H9 (cell line): ENCODE measurements at regions not wholly inside any gene's neighbourhood (a gene's known extent, or its start where the extent isn't known, plus 50 kb on each side); places are given as distances from the start of the nearest gene placed in this dataset.

ENCODE experiments used
- DNase-seq: peaks from one replicate; pipeline ENCODE4 v3.0.0-alpha.2; 2017
- H2AFZ ChIP-seq: one replicate; pipeline ENCODE4 v1.6.1; 2013; ENCODE audit warnings: mild to moderate bottlenecking, low read length, control low read depth, moderate library complexity
- H2AK5ac ChIP-seq: 2 replicates; pipeline ENCODE4 v1.6.1; 2013; ENCODE audit warnings: low read length, control low read depth, mixed read lengths; ENCODE audit not compliant: insufficient read length
- H2BK120ac ChIP-seq: one replicate; pipeline ENCODE4 v1.6.1; 2013; ENCODE audit warnings: low read depth, mild to moderate bottlenecking, low read length, control low read depth, inconsistent platforms; ENCODE audit not compliant: poor library complexity, severe bottlenecking
- H2BK12ac ChIP-seq: 2 replicates; pipeline ENCODE4 v1.6.1; 2013; ENCODE audit warnings: low read length, control low read depth, mixed read lengths, low read depth; ENCODE audit not compliant: insufficient read length
- H2BK15ac ChIP-seq: 2 replicates; pipeline ENCODE4 v1.6.1; 2013; ENCODE audit warnings: low read depth, low read length, control low read depth
- H2BK20ac ChIP-seq: one replicate; pipeline ENCODE4 v1.6.1; 2013; ENCODE audit warnings: low read depth, mild to moderate bottlenecking, low read length, control low read depth, inconsistent platforms; ENCODE audit not compliant: poor library complexity, severe bottlenecking
- H2BK5ac ChIP-seq: 2 replicates; pipeline ENCODE4 v1.6.1; 2013; ENCODE audit warnings: low read length, control low read depth, mixed read lengths; ENCODE audit not compliant: insufficient read length
- H3K14ac ChIP-seq: 2 replicates; pipeline ENCODE4 v1.6.1; 2013; ENCODE audit warnings: low read length, control low read depth; ENCODE audit not compliant: insufficient read depth
- H3K18ac ChIP-seq: 2 replicates; pipeline ENCODE4 v1.6.1; 2013; ENCODE audit warnings: low read depth, mild to moderate bottlenecking, mixed read lengths, low read length, control low read depth; ENCODE audit not compliant: insufficient read length
- H3K23ac ChIP-seq: 2 replicates; pipeline ENCODE4 v1.6.1; 2013; ENCODE audit warnings: low read length, control low read depth, mixed read lengths, low read depth; ENCODE audit not compliant: insufficient read length
- H3K23me2 ChIP-seq: 2 replicates; pipeline ENCODE4 v1.6.1; 2013; ENCODE audit warnings: low read depth, mild to moderate bottlenecking, mixed read lengths, low read length, control low read depth; ENCODE audit not compliant: insufficient read length, poor library complexity, severe bottlenecking
- H3K27ac ChIP-seq: 2 replicates; pipeline ENCODE4 v1.5.1; 2013; ENCODE audit warnings: low read length, control low read depth, mixed read lengths, low read depth; ENCODE audit not compliant: insufficient read length
- H3K27me3 ChIP-seq: 2 replicates; pipeline ENCODE4 v1.6.1; 2013; ENCODE audit warnings: low read length, control low read depth, inconsistent platforms; ENCODE audit not compliant: insufficient read depth
- H3K4ac ChIP-seq: 2 replicates; pipeline ENCODE4 v1.6.1; 2013; ENCODE audit warnings: low read depth, mild to moderate bottlenecking, control low read depth, inconsistent platforms, low read length, moderate library complexity
- H3K4me1 ChIP-seq: 2 replicates; pipeline ENCODE4 v1.6.1; 2013; ENCODE audit warnings: low read length, control low read depth, inconsistent platforms; ENCODE audit not compliant: insufficient read depth
- H3K4me2 ChIP-seq: 2 replicates; pipeline ENCODE4 v1.6.1; 2013; ENCODE audit warnings: low read length, control low read depth, mixed read lengths; ENCODE audit not compliant: insufficient read length, insufficient read depth
- H3K56ac ChIP-seq: 2 replicates; pipeline ENCODE4 v1.6.1; 2013; ENCODE audit warnings: low read depth, mild to moderate bottlenecking, mixed read lengths, low read length, control low read depth; ENCODE audit not compliant: insufficient read length
- H3K79me1 ChIP-seq: 2 replicates; pipeline ENCODE4 v1.6.1; 2013; ENCODE audit warnings: low read depth, mild to moderate bottlenecking, moderate library complexity, low read length, control low read depth, inconsistent platforms; ENCODE audit not compliant: insufficient read depth, poor library complexity, severe bottlenecking
- H3K79me2 ChIP-seq: 2 replicates; pipeline ENCODE4 v1.6.1; 2013; ENCODE audit warnings: low read length, control low read depth, inconsistent platforms; ENCODE audit not compliant: insufficient read depth
- H3K9ac ChIP-seq: 2 replicates; pipeline ENCODE4 v1.6.1; 2013; ENCODE audit warnings: low read length, control low read depth, mixed read lengths; ENCODE audit not compliant: insufficient read length; ENCODE audit errors: extremely low read depth
- H3K9me3 ChIP-seq: one replicate; pipeline ENCODE4 v1.6.1; 2013; ENCODE audit warnings: low read depth, low read length, inconsistent platforms; ENCODE audit not compliant: control insufficient read depth
- H3T11ph ChIP-seq: one replicate; pipeline ENCODE4 v1.6.1; 2013; ENCODE audit warnings: mild to moderate bottlenecking, low read length, control low read depth, inconsistent platforms
- H4K20me1 ChIP-seq: one replicate; pipeline ENCODE4 v1.6.1; 2013; ENCODE audit not compliant: control insufficient read depth, insufficient read length, insufficient read depth
- H4K5ac ChIP-seq: 2 replicates; pipeline ENCODE4 v1.6.1; 2013; ENCODE audit warnings: low read depth, mild to moderate bottlenecking, mixed read lengths, low read length, control low read depth; ENCODE audit not compliant: insufficient read length
- H4K8ac ChIP-seq: replicated peaks from 2 replicates; pipeline ENCODE4 v1.6.1; 2013; ENCODE audit warnings: low read length, control low read depth, mixed read lengths, low read depth; ENCODE audit not compliant: insufficient read length
- H4K91ac ChIP-seq: 2 replicates; pipeline ENCODE4 v1.6.1; 2013; ENCODE audit warnings: low read depth, mild to moderate bottlenecking, moderate library complexity, mixed read lengths, low read length, control low read depth; ENCODE audit not compliant: insufficient read length
- H3K27ac Mint-ChIP-seq, 3 experiments: 2 replicates in 2 of 3; 3 replicates in 1 of 3; pipeline ENCODE4 v1.8.0; 2020 to 2021; ENCODE audit warnings: mixed read lengths in 3 of 3, mild to moderate bottlenecking in 1 of 3, moderate library complexity in 1 of 3
- H3K27me3 Mint-ChIP-seq: 2 replicates; pipeline ENCODE4 v1.8.0; 2021; ENCODE audit warnings: low read depth, mild to moderate bottlenecking, moderate library complexity, mixed read lengths
- H3K36me3 Mint-ChIP-seq, 3 experiments: 2 replicates in 2 of 3; 3 replicates in 1 of 3; pipeline ENCODE4 v1.8.0; 2020 to 2021; ENCODE audit warnings: low read depth in 3 of 3, mixed read lengths in 3 of 3; ENCODE audit not compliant: insufficient read depth in 1 of 3
- H3K4me1 Mint-ChIP-seq, 2 experiments: 2 replicates each; pipeline ENCODE4 v1.8.0; 2020; ENCODE audit warnings: mixed read lengths in 2 of 2
- H3K4me3 Mint-ChIP-seq, 2 experiments: 2 replicates in 1 of 2; 3 replicates in 1 of 2; pipeline ENCODE4 v1.8.0; 2020 to 2021; ENCODE audit warnings: mild to moderate bottlenecking in 2 of 2, mixed read lengths in 2 of 2, moderate library complexity in 1 of 2
- H3K9me3 Mint-ChIP-seq, 2 experiments: 2 replicates in 1 of 2; 3 replicates in 1 of 2; pipeline ENCODE4 v1.8.0; 2020; ENCODE audit warnings: mild to moderate bottlenecking in 2 of 2, mixed read lengths in 2 of 2, moderate library complexity in 1 of 2
- WGBS: extraction: QIAGEN DNeasy Blood & Tissue Kit; methylation state at CpG from one replicate; pipeline ENCODE4 v1.1.7; 2013; ENCODE audit warnings: missing lambda C conversion rate, low lambda C conversion rate, mixed read lengths; ENCODE audit not compliant: insufficient read length; ENCODE audit errors: extremely low coverage; 5-methylcytosine and 5-hydroxymethylcytosine counted together
- TF ChIP-seq, protein P1 (sequence below): fragments of 200-600 bp; sonication (generic); conservative IDR thresholded peaks from 3 replicates; pipeline ENCODE4 v1.8.0; 2021; ENCODE audit warnings: antibody characterized with exemption, mild to moderate bottlenecking

- H4K91ac ChIP-seq = no peak overlapping the region
- H2BK5ac ChIP-seq = no peak overlapping the region
- no peaks in the 10 kb centered on the region for H3K9me3 ChIP-seq
- peaks cover 5 to 6% of the 10 kb centered on the region in 2 experiments; a peak in 2 of 4 replicates for H3K4me1 Mint-ChIP-seq
- no peaks in the 10 kb centered on the region for H3K4me1 ChIP-seq
- no peak overlapping the region for H3K14ac ChIP-seq
- no peak overlapping the region for H3K56ac ChIP-seq
- no peak overlapping the region for H2AFZ ChIP-seq
- no peak overlapping the region for H2BK12ac ChIP-seq
- no peak for DNase-seq
- no peak overlapping the region for H2BK120ac ChIP-seq
- H3K9ac ChIP-seq = no peak overlapping the region
- H3K27me3 ChIP-seq = no peaks in the 10 kb centered on the region
- H3K23ac ChIP-seq = no peak overlapping the region
- peaks cover 0 to 2% (median 0%) of the 10 kb centered on the region in 3 experiments; a peak in 1 of 7 replicates for H3K36me3 Mint-ChIP-seq
- no peak overlapping the region for H4K8ac ChIP-seq
- no peak overlapping the region for H3K4me2 ChIP-seq
- no peaks in the 10 kb centered on the region for H3K79me1 ChIP-seq
- no peak overlapping the region for H2AK5ac ChIP-seq
- H4K20me1 ChIP-seq = no peaks in the 10 kb centered on the region
- no peak overlapping the region for H2BK15ac ChIP-seq
- no peak overlapping the region for H3K18ac ChIP-seq
- peaks cover 3% of the 10 kb centered on the region for H3K27me3 Mint-ChIP-seq
- H3K4ac ChIP-seq = no peak overlapping the region
- H2BK20ac ChIP-seq = no peak overlapping the region
- no peak overlapping the region for H3T11ph ChIP-seq
- no peak overlapping the region for H3K27ac ChIP-seq
- no peak overlapping the region for H4K5ac ChIP-seq
- WGBS = no CpG with 5 or more reads among the region's 6 CpGs
- no peak overlapping the region for H3K4me3 Mint-ChIP-seq
- TF ChIP-seq, protein P1, sequence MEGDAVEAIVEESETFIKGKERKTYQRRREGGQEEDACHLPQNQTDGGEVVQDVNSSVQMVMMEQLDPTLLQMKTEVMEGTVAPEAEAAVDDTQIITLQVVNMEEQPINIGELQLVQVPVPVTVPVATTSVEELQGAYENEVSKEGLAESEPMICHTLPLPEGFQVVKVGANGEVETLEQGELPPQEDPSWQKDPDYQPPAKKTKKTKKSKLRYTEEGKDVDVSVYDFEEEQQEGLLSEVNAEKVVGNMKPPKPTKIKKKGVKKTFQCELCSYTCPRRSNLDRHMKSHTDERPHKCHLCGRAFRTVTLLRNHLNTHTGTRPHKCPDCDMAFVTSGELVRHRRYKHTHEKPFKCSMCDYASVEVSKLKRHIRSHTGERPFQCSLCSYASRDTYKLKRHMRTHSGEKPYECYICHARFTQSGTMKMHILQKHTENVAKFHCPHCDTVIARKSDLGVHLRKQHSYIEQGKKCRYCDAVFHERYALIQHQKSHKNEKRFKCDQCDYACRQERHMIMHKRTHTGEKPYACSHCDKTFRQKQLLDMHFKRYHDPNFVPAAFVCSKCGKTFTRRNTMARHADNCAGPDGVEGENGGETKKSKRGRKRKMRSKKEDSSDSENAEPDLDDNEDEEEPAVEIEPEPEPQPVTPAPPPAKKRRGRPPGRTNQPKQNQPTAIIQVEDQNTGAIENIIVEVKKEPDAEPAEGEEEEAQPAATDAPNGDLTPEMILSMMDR = no peak
- H3K23me2 ChIP-seq = no peaks in the 10 kb centered on the region
- H3K27ac Mint-ChIP-seq = no peak overlapping the region
- no peaks in the 10 kb centered on the region for H3K79me2 ChIP-seq
- peaks cover 0 to 2% of the 10 kb centered on the region in 2 experiments; a peak in 3 of 5 replicates for H3K9me3 Mint-ChIP-seq
Observed at GRCh38 chr10:118853916-118854315, 99.1 kb upstream of the CACUL1 start.
